ENCODE measurements at regions not wholly inside any gene's neighbourhood (a gene's known extent, or its start where the extent isn't known, plus 50 kb on each side); places are given as distances from the start of the nearest gene placed in this dataset.
"Not testable (repeated sequence)": the region's sequence is repeated elsewhere in the genome, so short reads cannot be mapped to it uniquely, and the experiment has no call there.

- in situ Hi-C loops (cut with HindIII; ENCODE audit: low pct_unique_long_range_greater_than_20kb, low sequenced_read_pairs): no loop called here
- no peak for TF ChIP-seq JUND (IDR thresholded peaks at IDR 0.05; ENCODE audit: low read depth)
- DNase-seq (ENCODE audit: low read depth in 1 of 2, low spot score in 1 of 2): no peak
Measured at GRCh38 chr6:5846335-5846734, 160.4 kb downstream of the NRN1 start.

GRCh38 chr6:5843078-5843477, 163.6 kb downstream of the NRN1 start:
- in situ Hi-C loops (cut with HindIII; ENCODE audit: low pct_unique_long_range_greater_than_20kb, low sequenced_read_pairs): no loop called here
- DNase-seq (ENCODE audit: low read depth in 1 of 2, low spot score in 1 of 2): no peak
- TF ChIP-seq JUND (IDR thresholded peaks at IDR 0.05; ENCODE audit: low read depth): no peak

- no peak for TF ChIP-seq JUND (IDR thresholded peaks at IDR 0.05; ENCODE audit: low read depth)
- in situ Hi-C loops (cut with HindIII; ENCODE audit: low pct_unique_long_range_greater_than_20kb, low sequenced_read_pairs): no loop called here
- DNase-seq (ENCODE audit: low read depth in 1 of 2, low spot score in 1 of 2): no peak
Measured at GRCh38 chr6:5840734-5841390, 165.9 kb downstream of the NRN1 start.

- DNase-seq (ENCODE audit: low read depth in 1 of 2, low spot score in 1 of 2): no peak
- in situ Hi-C loops (cut with HindIII; ENCODE audit: low pct_unique_long_range_greater_than_20kb, low sequenced_read_pairs): no loop called here
- TF ChIP-seq JUND (IDR thresholded peaks at IDR 0.05; ENCODE audit: low read depth): no peak
Measured at GRCh38 chr6:5838656-5839396, 167.9 kb downstream of the NRN1 start.

DNA sequence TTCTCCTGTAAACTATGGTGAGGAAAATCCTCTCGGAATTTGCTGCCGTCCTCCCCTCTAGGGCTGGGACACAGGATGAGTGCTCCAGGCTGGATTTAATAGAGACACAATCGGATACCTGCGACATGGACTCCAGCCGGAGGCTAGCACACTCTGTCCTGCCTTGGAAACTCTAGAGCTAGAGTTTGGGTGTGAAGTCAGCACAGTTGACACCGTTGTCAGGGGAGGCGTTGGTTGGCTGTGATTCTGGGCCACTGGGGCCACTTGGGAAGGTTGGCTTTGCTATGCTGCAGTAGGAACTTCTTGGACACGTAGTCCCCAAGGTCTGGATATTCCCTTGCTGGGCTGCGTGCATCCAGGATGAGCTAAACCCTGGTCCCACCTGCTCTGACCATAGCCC, 169.4 kb downstream of the NRN1 start:
- in situ Hi-C loops (cut with HindIII; ENCODE audit: low pct_unique_long_range_greater_than_20kb, low sequenced_read_pairs): no loop called here
- no peak for TF ChIP-seq JUND (IDR thresholded peaks at IDR 0.05; ENCODE audit: low read depth)
- DNase-seq (ENCODE audit: low read depth in 1 of 2, low spot score in 1 of 2): no peak

- in situ Hi-C loops (cut with HindIII; ENCODE audit: low pct_unique_long_range_greater_than_20kb, low sequenced_read_pairs); DNase-seq (ENCODE audit: low read depth in 1 of 2, low spot score in 1 of 2): not testable (repeated sequence)
Measured at GRCh38 chr6:5836597-5836996, 170.1 kb downstream of the NRN1 start.

DNA sequence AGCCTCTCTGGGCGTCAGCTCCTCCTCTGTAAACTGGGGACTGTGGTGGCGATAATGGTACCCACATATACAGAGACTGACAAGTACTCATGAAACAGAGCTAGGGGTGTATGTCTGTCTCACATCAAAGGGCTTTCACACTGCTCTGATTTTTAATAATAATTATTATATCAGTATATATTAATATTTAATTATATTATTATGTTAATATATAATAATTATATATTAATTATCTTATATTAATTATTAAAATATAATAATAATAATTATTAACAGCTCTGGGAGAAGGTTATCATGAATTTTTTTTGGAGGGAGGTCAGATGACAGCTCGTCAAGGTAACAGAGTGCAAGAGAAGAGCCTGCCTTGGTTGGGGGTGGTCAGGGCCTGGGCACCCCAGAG, 173.6 kb downstream of the NRN1 start:
- in situ Hi-C loops (cut with HindIII; ENCODE audit: low pct_unique_long_range_greater_than_20kb, low sequenced_read_pairs): no loop called here
- no peak for TF ChIP-seq JUND (IDR thresholded peaks at IDR 0.05; ENCODE audit: low read depth)
- DNase-seq (ENCODE audit: low read depth in 1 of 2, low spot score in 1 of 2): no peak

DNA sequence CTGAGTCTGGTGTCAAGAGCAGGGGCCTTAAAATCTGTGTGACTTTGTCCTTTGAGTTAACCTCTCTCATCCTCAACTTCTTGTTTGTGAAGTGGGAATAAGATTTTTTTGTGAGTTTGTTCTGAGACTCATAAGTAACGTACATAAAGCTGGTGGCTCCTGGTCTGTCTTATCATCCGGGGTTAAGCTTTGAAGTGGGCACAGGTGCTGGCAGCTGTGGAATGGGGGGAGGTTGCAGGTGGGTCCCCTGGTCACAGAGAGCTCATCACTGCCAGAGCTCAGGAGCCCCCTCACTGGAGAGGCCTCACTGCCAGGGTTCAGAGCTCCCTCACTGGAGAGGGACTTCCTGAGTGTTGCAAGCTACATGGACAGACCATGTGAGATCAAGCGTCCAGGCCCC, 174.1 kb downstream of the NRN1 start:
- in situ Hi-C loops (cut with HindIII; ENCODE audit: low pct_unique_long_range_greater_than_20kb, low sequenced_read_pairs): no loop called here
- no peak for TF ChIP-seq JUND (IDR thresholded peaks at IDR 0.05; ENCODE audit: low read depth)
- no peak for DNase-seq (ENCODE audit: low read depth in 1 of 2, low spot score in 1 of 2)

DNA sequence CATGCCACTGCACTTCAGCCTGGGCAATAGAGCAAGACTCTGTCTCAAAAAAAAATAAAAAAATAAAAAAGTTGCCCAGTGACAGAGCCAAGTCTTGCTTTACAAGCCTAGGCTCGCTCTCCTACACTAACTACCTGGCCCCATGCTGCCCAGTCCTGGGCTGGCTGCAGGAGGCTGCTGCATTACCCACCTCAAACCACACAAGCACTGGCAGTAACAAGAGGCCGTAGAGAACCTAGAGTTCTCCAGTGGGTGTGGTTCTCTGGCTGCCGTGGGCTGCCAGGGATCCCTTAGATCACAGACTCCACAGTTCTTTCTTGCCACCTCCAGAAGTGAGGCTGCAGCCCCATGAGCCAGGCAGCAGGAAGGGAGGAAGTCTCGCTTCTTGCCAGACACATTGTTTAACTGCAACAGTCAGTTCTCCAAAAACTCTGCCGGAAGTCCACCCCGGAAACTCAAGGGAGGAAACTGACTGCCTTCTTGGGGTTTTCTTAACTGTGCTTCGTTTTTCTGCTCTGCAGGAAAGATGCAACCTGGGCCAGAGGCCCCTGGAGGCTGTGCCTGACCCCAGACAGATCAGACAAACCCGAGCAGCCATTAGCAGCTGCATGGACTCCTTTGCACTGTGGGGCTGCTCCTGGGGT, 175.4 kb downstream of the NRN1 start:
- in situ Hi-C loops (cut with HindIII; ENCODE audit: low pct_unique_long_range_greater_than_20kb, low sequenced_read_pairs); DNase-seq (ENCODE audit: low read depth in 1 of 2, low spot score in 1 of 2): not testable (repeated sequence)

DNA sequence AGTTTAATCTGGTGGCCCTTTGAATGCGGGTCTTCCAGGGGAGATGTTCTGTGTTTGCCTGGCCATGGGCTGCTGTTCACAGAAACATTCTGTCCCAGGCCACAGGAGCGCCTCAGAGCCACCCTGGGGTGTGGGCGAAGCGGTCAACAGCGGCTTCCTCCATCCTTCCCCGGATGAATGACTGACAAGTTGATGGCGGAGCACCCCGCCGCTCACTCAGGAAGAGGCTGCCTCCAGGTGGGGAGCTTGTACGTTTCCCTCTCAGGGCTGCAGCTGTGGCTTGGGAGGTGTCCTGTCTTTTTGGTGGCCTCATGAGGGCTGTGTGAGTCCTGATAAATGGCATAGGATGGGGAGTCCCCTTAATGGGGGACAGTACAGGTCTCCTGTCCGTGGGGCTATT, 178.4 kb downstream of the NRN1 start:
- in situ Hi-C loops (cut with HindIII; ENCODE audit: low pct_unique_long_range_greater_than_20kb, low sequenced_read_pairs): no loop called here
- TF ChIP-seq JUND (IDR thresholded peaks at IDR 0.05; ENCODE audit: low read depth): no peak
- DNase-seq (ENCODE audit: low read depth in 1 of 2, low spot score in 1 of 2): no peak

DNA sequence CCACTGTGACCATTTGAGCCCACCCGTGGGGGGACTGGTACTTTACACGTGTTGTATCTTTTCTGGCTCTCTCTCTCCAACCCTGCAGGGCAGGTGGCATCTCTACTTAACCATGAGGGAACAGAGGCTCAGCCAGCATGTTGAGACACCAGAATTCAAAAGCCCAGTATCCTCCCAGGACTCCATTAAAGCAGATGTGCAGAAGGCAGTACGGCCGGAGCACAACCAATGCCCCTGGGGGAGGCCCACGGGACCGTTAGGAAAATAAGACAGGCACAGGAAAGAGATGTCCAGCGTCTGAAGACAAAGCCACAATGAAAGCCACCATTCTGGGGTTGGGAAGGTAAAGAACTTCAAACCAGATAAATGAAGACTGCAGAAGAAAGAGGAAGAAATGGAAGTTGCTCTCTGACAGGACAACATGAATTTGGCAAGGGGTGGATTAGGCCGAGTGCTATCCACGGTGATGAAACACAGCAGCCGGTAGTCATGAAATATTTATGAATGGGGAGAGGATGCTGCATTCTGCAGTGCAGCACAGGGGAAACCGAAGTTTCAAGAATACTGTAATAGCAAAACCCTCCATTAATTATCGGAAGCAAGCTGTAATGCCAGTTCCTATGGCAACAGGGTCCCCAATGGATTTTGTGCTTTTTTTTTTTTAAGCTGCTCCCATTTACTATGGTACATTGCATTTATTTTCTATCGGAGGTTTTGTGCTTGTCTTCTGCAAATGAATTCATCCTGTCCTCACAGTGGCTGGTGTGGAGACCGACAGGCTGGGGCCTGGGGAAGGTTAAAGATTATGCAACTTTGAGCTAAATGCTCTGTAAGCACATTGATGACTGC, 179.4 kb downstream of the NRN1 start:
- no peak for TF ChIP-seq JUND (IDR thresholded peaks at IDR 0.05; ENCODE audit: low read depth)
- in situ Hi-C loops (cut with HindIII; ENCODE audit: low pct_unique_long_range_greater_than_20kb, low sequenced_read_pairs): no loop called here
- DNase-seq (ENCODE audit: low read depth in 1 of 2, low spot score in 1 of 2): no peak

DNA sequence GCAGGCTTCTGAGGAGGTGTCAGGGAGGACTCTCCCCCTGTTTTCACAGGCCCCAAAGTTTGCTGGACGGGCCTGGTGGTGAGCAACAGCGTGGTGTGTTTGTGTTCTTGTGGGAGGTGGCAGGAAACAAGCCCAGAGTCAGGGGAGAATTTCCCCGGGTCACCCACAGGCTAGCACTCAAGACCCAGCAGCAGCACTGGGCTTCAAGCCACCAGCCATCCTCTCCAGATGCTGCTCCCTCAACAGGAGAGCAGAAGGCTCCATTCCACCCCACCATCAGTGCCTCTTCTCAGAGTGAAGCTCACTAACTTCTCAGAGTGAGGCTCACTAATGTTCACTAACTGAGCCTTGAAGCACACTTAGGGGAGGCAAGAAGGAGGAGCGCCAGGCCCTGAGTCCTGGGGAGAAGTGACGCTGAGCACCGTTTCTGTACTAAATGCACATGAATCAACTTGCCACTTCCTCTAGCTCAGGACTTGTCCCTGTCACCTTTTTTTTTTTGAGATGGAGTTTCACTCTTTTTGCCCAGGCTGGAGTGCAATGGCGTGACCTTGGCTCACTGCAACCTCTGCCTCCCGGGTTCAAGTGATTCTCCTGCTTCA, 182.2 kb downstream of the NRN1 start:
- in situ Hi-C loops (cut with HindIII; ENCODE audit: low pct_unique_long_range_greater_than_20kb, low sequenced_read_pairs); DNase-seq (ENCODE audit: low read depth in 1 of 2, low spot score in 1 of 2): not testable (repeated sequence)

Data from T47D (cell line).